Activated naive CD4-positive, alpha-beta T cell treated with anti-CD3 and anti-CD28 coated beads, Interleukin-2, amount 50 U/mL, for 24 hours (primary cell): ENCODE measurements at regions not wholly inside any gene's neighbourhood (a gene's known extent, or its start where the extent isn't known, plus 50 kb on each side); places are given as distances from the start of the nearest gene placed in this dataset.
"Not testable (repeated sequence)": the region's sequence is repeated elsewhere in the genome, so short reads cannot be mapped to it uniquely, and the experiment has no call there.

ENCODE experiments used
- H3K27ac Mint-ChIP-seq: one replicate; pipeline ENCODE4 v1.8.0; 2021; ENCODE audit warnings: mild to moderate bottlenecking, mixed read lengths
- H3K27me3 Mint-ChIP-seq: one replicate; pipeline ENCODE4 v1.8.0; 2021; ENCODE audit warnings: mixed read lengths
- H3K36me3 Mint-ChIP-seq: one replicate; pipeline ENCODE4 v1.8.0; 2021; ENCODE audit warnings: mixed read lengths
- H3K4me1 Mint-ChIP-seq: one replicate; pipeline ENCODE4 v1.8.0; 2021; ENCODE audit warnings: mixed read lengths
- H3K4me3 Mint-ChIP-seq: one replicate; pipeline ENCODE4 v1.8.0; 2021; ENCODE audit warnings: mild to moderate bottlenecking, mixed read lengths
- H3K9me3 Mint-ChIP-seq: one replicate; pipeline ENCODE4 v1.8.0; 2021; ENCODE audit warnings: mixed read lengths

DNA sequence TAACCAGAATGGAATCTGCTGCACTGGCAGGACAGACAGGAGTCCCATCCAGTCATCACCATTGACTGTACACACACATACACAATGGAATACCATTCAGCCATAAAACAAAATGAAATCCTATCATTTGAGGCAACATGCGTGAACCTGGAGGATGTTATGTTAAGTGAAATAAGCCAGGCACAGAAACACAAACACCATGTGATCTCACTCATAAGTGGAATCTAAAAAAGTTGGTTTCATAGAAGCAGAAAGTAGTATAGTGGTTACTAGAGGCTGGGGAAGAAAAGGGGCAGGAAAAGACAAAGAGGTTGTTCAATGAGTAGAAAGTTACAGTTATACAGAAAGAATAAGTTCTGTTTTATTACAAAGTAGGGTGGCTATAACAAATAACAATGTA lies 884.0 kb upstream of the ACO1 start:
- Mint-ChIP-seq H3K27ac (no peak overlapping the region), H3K36me3 (peaks cover 1% of the 10 kb centered on the region)

DNA sequence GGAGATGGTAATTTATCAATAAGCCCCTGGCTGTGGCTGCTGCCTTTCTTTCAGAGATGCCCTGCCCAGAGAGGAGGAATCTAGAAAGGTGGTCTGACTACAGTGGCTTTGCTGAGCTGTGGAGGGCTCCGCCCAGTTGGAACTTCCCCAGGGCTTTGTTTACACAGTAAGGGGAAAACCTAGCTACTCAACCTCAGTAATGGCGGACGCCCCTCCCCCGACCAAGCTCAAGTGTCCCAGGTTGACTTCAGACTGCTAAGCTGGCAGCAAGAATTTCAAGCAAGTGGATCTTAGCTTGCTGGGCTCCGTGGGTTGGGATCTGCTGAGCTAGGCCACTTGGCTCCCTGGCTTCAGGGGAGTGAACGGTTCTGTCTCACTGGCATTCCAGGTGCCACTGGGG lies 865.4 kb upstream of the ACO1 start:
- H3K4me3 Mint-ChIP-seq, result no peak overlapping the region

More for the DNA sequence above, 884.0 kb upstream of the ACO1 start:
- Mint-ChIP-seq H3K27me3 (no peaks in the 10 kb centered on the region), H3K4me1 (no peaks in the 10 kb centered on the region), H3K9me3 (peaks cover 11% of the 10 kb centered on the region), H3K4me3 (no peak overlapping the region)

DNA sequence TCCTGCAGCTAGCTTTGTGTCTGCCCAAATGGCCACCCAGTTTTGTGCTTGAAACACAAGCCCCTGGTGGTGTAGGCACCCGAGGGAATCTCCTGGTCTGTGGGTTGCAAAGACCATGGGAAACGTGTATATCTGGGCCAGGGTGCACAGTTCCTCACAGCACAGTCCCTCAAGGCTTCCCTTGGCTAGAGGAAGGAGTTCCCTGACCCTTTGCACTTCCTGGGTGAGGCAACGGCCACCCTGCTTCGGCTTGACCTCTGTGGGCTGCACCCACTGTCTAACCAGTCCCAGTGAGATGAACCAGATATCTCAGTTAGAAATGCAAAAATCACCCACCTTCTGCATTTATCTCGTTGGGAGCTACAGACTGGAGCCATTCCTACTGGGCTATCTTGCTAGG lies 865.0 kb upstream of the ACO1 start:
- Mint-ChIP-seq H3K27ac (no peak overlapping the region), H3K9me3 (no peaks in the 10 kb centered on the region), H3K27me3 (no peaks in the 10 kb centered on the region), H3K4me3 (no peak overlapping the region), H3K4me1 (peaks cover 29% of the 10 kb centered on the region), H3K36me3 (peaks cover 5% of the 10 kb centered on the region)

More for the DNA sequence above, 865.4 kb upstream of the ACO1 start:
- H3K36me3 Mint-ChIP-seq, result peaks cover 5% of the 10 kb centered on the region
- peaks cover 29% of the 10 kb centered on the region for H3K4me1 Mint-ChIP-seq
- H3K9me3 Mint-ChIP-seq, result no peaks in the 10 kb centered on the region
- H3K27me3 Mint-ChIP-seq, result no peaks in the 10 kb centered on the region
- no peak overlapping the region for H3K27ac Mint-ChIP-seq

DNA sequence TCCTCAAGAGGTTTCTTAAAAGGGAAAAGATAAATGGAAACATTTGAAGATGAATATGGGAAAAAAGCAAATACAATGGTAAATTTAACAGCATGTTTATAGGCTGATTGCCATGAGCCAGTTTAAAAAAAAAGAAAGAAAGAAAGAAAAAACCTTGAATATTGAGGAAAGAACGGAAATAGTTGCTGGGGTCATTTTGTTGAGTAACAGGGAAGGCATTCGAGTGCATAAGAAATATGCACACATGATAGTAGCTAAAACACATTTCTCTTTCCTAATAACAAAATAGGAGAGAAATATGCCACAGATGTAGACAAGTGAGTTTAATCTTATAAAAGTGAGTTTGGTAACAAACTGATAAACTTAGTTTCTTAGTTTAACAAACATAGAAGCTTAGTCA lies 864.6 kb upstream of the ACO1 start:
- Mint-ChIP-seq H3K27ac (no peak overlapping the region), H3K4me3 (no peak overlapping the region), H3K36me3 (peaks cover 5% of the 10 kb centered on the region), H3K27me3 (no peaks in the 10 kb centered on the region), H3K4me1 (peaks cover 29% of the 10 kb centered on the region), H3K9me3 (no peaks in the 10 kb centered on the region)

DNA sequence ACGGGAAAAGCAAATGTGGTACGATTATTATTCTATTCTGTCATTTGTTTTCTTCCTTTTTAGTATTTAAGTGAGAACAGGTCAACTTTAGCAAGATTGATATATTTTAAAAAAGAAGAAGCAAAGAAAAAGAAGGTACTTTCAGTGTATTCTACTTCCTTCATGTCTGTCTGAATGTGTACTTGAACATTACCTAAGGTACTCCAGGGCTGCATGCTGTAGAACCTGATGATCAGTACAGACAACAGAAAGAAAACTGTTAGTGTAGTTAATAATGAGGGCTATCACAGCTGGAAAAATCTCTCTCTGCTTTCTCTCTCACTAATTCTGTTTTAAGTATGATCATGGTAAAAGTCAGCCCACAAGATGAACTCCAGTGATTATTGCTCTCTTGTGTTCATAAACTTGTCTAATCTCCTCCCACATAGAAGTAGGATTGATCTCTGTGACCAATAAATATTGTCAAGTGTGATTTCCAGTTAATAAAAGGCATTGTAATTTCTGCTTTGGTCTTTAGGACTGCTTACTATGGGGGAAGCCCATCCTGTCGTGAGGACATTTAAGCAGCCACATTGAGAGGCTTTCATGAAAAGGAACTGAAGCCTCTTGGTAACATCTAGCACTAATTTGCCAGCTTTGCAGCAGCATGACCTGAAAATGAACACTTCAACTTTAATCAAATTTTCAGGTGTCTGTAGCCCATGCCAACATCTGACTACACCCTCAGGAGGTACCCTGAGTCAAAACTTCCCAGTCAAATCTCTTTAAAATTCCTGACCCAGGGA lies 864.0 kb upstream of the ACO1 start:
- H3K4me3 Mint-ChIP-seq, result no peak overlapping the region
- H3K9me3 Mint-ChIP-seq, result no peaks in the 10 kb centered on the region
- no peak overlapping the region for H3K27ac Mint-ChIP-seq
- peaks cover 5% of the 10 kb centered on the region for H3K36me3 Mint-ChIP-seq
- no peaks in the 10 kb centered on the region for H3K27me3 Mint-ChIP-seq
- H3K4me1 Mint-ChIP-seq, result peaks cover 24% of the 10 kb centered on the region

DNA sequence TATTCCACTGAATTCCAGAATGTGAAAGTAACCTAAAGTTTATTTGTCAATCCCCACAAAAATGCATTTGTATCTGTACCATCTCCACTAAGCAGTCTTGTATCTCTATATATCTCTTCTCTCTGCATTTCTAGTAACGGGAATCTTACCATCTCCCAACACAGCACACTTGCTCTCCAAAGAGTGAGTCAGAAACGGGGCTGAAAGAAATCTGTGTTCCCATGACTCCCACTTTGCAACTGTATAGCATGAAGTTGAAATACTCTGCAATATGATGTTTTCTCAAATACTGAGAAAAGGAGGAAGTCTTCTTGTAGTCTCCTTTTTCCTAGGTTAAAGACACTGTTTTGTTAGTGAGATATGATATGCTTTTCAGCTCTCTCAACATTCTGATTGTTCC lies 848.8 kb upstream of the ACO1 start:
- Mint-ChIP-seq H3K4me1 (no peaks in the 10 kb centered on the region), H3K9me3 (no peaks in the 10 kb centered on the region), H3K27me3 (no peaks in the 10 kb centered on the region), H3K4me3 (no peak overlapping the region), H3K36me3 (no peaks in the 10 kb centered on the region), H3K27ac (no peak overlapping the region)

DNA sequence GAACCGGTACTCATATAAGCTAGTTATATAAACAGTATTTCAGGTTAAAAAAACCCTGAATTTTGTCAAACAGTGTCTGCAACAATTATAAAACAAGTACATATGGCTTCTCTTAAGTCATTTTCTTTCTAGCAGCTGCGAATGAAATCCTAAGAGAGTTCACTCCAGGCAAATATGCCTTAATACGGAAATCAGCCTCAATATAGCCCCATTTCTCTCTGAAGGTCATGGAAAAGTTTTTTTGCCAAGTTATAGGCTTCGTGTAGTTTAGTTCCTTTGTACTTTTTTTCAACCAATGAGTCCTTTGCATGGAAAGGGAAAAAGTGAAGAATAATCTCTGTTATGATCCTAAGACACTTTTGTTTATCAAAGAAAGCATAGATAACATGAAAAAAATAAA lies 848.0 kb upstream of the ACO1 start:
- no peaks in the 10 kb centered on the region for H3K36me3 Mint-ChIP-seq
- no peaks in the 10 kb centered on the region for H3K27me3 Mint-ChIP-seq
- H3K4me3 Mint-ChIP-seq, result no peak overlapping the region
- H3K9me3 Mint-ChIP-seq, result no peaks in the 10 kb centered on the region
- H3K4me1 Mint-ChIP-seq, result no peaks in the 10 kb centered on the region
- no peak overlapping the region for H3K27ac Mint-ChIP-seq

DNA sequence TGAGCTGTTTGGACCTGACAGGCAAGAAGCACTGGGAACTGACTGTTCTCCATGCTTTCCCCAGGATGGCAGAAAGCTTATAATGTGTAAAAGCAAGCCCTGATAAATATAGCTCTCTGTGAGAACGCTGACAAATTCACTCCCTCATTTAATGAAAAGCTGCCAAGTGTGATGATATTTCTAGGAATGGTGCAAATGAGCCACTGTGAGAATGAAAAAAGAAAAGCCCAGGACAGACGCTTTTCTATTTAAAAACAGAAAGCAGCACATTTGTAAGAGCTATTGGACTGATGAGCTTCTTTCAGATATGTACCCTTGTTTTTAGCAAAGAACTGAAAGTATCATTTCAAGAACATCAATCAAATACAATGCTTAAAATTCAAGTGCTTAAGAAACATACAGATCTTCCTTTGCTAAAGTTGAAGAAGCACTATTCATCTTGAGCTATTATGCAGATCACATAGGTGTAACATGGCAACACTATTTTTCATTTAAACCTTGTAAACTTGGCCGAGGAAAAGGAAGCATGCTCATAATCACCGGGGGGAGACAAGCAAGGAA lies 842.6 kb upstream of the ACO1 start:
- Mint-ChIP-seq H3K9me3 (no peaks in the 10 kb centered on the region), H3K36me3 (no peaks in the 10 kb centered on the region), H3K4me3 (no peak overlapping the region), H3K27ac (no peak overlapping the region), H3K27me3 (no peaks in the 10 kb centered on the region), H3K4me1 (peaks cover 12% of the 10 kb centered on the region)

DNA sequence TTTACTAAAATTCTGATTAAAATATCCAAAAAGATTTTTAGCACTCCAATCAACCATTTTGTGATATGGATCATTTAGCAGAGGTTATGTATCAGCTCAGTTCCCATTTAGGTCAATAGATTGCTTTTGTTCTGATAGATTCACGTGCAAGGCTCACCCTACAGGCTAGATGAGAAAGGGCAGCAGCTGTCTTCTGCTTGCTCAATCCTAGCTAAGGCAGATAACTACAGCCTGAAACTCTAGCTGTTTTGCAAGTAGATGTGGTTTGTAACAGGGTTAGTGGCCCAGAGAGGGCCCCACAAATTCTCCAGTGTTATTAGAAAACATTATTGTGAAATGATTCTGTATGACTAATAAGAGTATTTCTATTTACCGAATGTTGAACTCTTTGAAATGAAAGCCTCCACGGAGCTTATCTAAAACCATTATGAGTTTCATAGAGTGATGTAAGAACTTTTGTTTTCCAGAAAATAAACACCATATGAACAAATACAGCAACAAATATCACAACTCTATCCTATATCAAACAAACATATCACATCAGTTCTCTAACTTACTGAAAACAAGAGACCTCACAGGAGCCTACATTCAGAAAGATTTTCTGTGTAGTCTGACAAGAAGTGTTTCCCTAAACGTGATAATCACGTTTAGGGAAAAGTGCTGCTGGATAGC lies 841.9 kb upstream of the ACO1 start:
- Mint-ChIP-seq H3K9me3 (no peaks in the 10 kb centered on the region), H3K4me1 (peaks cover 12% of the 10 kb centered on the region), H3K27ac (no peak overlapping the region), H3K4me3 (no peak overlapping the region), H3K27me3 (no peaks in the 10 kb centered on the region), H3K36me3 (no peaks in the 10 kb centered on the region)

DNA sequence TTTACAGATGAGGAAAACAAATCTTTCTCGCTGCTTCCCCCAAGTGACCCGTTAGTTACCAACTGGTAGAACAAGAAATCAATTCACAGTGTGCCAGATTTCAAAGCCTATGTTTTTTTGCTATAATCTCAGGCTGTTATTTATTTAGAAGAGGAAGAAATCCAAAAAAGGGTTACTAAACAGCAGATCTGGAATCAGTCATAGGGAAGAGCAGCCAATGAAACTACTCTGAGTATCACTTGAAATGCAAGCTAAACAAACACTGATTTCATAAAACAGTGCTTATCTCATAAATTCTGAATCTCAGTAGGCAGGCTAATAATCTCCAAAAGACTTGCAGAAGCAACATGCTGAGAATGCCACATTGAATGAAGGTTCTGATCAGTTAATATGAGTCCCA lies 829.5 kb upstream of the ACO1 start:
- Mint-ChIP-seq H3K4me1 (peaks cover 3% of the 10 kb centered on the region), H3K9me3 (peaks cover 14% of the 10 kb centered on the region), H3K27ac (no peak overlapping the region), H3K27me3 (no peaks in the 10 kb centered on the region), H3K36me3 (no peaks in the 10 kb centered on the region), H3K4me3 (no peak overlapping the region)

DNA sequence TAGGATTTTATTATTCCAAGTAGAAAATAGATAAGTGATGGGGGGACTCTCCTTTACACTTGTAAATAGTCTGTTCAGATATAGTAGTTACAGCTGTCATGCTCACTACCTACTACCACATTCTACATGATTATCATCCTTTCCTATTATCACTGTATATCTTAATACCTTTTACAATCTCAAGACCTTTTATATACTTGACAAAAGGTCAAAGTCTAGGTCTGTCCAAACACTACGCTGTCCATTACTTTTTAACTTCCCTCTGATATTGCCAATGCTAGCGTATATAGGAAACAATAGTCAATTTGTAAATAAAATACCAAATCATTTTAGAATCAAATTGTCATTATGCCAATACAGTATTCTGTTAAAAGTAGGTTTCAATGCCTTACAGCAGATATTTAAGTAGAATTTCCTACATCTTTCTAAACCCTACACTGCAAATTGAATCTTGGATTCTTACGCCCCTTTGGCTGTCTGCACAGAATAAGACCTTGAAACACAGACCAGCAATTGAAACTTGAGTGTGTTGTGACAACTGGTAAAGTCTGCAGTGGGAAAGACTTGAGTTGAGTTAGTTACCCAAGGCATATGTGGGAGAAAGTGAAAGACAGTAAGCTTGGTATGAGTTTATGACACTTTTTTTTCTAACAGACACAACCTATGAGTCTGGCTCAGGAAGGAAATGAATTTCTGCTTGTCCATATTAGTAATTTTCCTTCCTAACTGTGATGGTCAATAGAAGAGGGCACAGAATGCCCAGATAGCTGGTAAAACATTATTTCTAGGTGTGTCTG lies 827.6 kb upstream of the ACO1 start:
- Mint-ChIP-seq H3K27me3 (no peaks in the 10 kb centered on the region), H3K27ac (no peak overlapping the region), H3K4me3 (no peak overlapping the region), H3K9me3 (peaks cover 14% of the 10 kb centered on the region), H3K36me3 (no peaks in the 10 kb centered on the region), H3K4me1 (peaks cover 3% of the 10 kb centered on the region)

DNA sequence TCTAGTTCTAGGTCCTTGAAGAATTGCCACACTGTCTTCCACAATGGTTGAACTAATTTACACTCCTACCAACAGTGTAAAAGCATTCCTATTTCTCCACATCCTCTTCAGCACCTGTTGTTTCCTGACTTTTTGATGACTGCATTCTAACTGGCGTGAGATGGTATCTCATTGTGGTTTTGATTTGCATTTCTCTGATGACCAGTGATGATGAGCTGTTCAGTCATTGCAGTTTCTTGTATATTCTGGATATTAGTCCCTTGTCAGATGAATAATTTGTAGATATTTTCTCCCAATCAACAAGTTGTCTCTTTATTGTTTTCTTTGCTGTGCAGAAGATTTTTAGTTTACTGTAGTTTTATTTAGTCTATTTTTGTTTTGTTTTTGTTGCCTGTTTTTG lies 812.3 kb upstream of the ACO1 start:
- H3K36me3 Mint-ChIP-seq, H3K27me3 Mint-ChIP-seq: not testable (repeated sequence)

DNA sequence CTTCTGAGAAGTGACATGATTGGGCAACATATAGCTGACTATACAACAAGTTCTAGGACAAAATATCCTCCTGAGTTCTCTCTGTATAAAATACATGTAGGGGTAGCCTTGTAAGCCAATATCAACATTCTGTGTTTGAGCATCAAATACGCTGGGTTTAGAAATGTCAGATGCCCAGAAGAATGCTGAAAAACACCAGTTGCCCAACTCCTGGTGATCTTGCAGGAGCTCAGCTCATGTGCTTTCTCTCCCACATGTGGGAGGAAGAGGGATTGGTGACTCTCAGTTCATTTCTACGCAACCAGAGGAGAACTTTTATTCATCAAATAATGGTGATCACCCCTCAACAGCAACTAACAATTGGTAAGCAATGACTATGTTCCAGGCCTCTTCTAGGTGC lies 810.9 kb upstream of the ACO1 start:
- Mint-ChIP-seq H3K9me3 (no peaks in the 10 kb centered on the region), H3K4me3 (no peak overlapping the region), H3K27me3 (no peaks in the 10 kb centered on the region), H3K36me3 (no peaks in the 10 kb centered on the region), H3K27ac (no peak overlapping the region), H3K4me1 (no peaks in the 10 kb centered on the region)

More for the DNA sequence above, 812.3 kb upstream of the ACO1 start:
- H3K27ac Mint-ChIP-seq, H3K4me1 Mint-ChIP-seq, H3K9me3 Mint-ChIP-seq, H3K4me3 Mint-ChIP-seq: not testable (repeated sequence)

DNA sequence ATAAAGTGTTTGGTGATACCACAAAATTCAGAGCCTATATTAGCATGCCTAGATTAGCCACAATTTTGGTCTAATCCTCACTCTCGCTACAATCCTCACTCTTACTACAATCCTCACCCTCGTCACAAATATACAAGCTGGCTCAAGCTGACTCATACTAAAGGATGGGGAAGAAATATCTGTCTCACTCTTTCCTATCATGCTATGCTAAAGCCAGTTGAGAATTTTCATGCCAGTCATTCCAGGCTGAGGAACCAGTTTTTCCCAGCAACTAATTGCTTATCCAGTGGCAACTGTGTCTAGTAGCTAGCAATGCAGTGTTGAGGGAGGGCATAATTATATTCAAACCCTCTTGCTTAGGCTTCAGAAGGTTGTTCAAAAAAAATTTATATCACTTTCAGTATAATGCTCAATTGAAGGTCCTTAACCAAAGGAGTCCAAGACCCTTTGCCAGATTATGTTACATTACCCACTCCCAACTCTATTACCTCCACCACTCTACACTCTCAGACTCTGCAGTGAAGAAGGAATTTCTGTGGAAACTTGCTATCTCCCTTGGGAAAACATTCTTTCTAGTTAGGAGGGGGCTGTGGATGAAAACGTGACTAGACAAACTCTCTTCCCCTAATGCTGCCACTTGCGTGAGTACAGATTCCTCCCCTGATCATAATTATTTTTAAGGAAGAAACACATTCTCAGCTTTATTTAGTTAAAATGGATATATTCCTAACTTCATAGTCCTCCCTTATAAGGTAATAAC lies 810.3 kb upstream of the ACO1 start:
- H3K9me3 Mint-ChIP-seq, result no peaks in the 10 kb centered on the region
- no peak overlapping the region for H3K4me3 Mint-ChIP-seq
- H3K36me3 Mint-ChIP-seq, result no peaks in the 10 kb centered on the region
- no peak overlapping the region for H3K27ac Mint-ChIP-seq
- H3K27me3 Mint-ChIP-seq, result no peaks in the 10 kb centered on the region
- H3K4me1 Mint-ChIP-seq, result no peaks in the 10 kb centered on the region

DNA sequence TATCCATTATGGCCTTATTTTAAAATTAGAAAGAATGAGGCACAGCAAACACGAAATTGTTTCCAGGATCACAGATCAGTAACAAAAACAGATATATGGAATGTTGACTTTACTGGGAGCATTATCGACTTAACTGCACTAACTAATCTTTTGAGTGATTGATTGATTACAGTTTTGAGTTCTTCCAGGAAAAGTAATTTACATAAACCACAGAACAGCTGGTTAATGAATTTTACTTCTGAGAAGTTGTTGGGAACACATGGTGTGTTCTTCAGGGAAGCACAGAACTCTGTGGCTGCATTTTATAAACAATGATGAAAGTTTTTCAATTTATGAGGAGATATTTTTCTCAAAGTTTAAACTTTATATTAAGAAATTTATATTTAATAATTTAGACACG lies 802.4 kb upstream of the ACO1 start:
- Mint-ChIP-seq H3K27me3 (no peaks in the 10 kb centered on the region), H3K36me3 (peaks cover 2% of the 10 kb centered on the region), H3K4me3 (no peak overlapping the region), H3K4me1 (no peaks in the 10 kb centered on the region), H3K9me3 (peaks cover 6% of the 10 kb centered on the region), H3K27ac (no peak overlapping the region)
